Erythroblast (primary cell): ENCODE measurements at regions not wholly inside any gene's neighbourhood (a gene's known extent, or its start where the extent isn't known, plus 50 kb on each side); places are given as distances from the start of the nearest gene placed in this dataset.

Source experiments
- DNase-seq, 2 experiments: peaks; one replicate each; lab custom pipeline; 2025; lab: John Stamatoyannopoulos, UW
- GATA1 ChIP-seq: IDR thresholded peaks from 2 replicates; pipeline ENCODE4 v1.6.1; 2011; ENCODE audit warnings: low read depth, mild to moderate bottlenecking, control low read depth, low read length, moderate library complexity
- POLR2A ChIP-seq: IDR thresholded peaks from 2 replicates; pipeline ENCODE4 v1.6.1; 2011; ENCODE audit warnings: mild to moderate bottlenecking, low read length

GRCh38 chr9:26551971-26552370 is 340.6 kb downstream of the CAAP1 start:
- no peak for DNase-seq
- no peak for TF ChIP-seq GATA1
- TF ChIP-seq POLR2A, result no peak

GRCh38 chr9:26551451-26551850 is 341.2 kb downstream of the CAAP1 start:
- no peak for DNase-seq
- TF ChIP-seq POLR2A (no peak), GATA1 (no peak)

GRCh38 chr9:26548781-26549290 is 343.8 kb downstream of the CAAP1 start:
- TF ChIP-seq GATA1 (no peak), POLR2A (no peak)
- DNase-seq, result no peak

- no peak for DNase-seq
- TF ChIP-seq GATA1, result no peak
- no peak for TF ChIP-seq POLR2A
Measured at GRCh38 chr9:26539867-26540493, 352.6 kb downstream of the CAAP1 start.

- TF ChIP-seq GATA1, result no peak
- TF ChIP-seq POLR2A, result no peak
- no peak for DNase-seq
Measured at GRCh38 chr9:26537211-26537610, 355.4 kb downstream of the CAAP1 start.

GRCh38 chr9:26535151-26535550 is 357.5 kb downstream of the CAAP1 start:
- peak; percentile 81 to 95 for DNase-seq
- no peak for TF ChIP-seq GATA1
- no peak for TF ChIP-seq POLR2A

- DNase-seq, result no peak
- no peak for TF ChIP-seq POLR2A
- no peak for TF ChIP-seq GATA1
Measured at GRCh38 chr9:26530841-26531240, 361.8 kb downstream of the CAAP1 start.

GRCh38 chr9:26527931-26528330 is 364.7 kb downstream of the CAAP1 start:
- no peak for DNase-seq

GRCh38 chr9:26524267-26524666 is 368.3 kb downstream of the CAAP1 start:
- DNase-seq, result no peak

More at GRCh38 chr9:26527931-26528330, 364.7 kb downstream of the CAAP1 start:
- TF ChIP-seq POLR2A (no peak), GATA1 (no peak)

GRCh38 chr9:26523577-26523976 is 369.0 kb downstream of the CAAP1 start:
- DNase-seq, result no peak
- TF ChIP-seq GATA1 (no peak), POLR2A (no peak)

More at GRCh38 chr9:26524267-26524666, 368.3 kb downstream of the CAAP1 start:
- TF ChIP-seq POLR2A (no peak), GATA1 (no peak)

GRCh38 chr9:26520141-26520540 is 372.5 kb downstream of the CAAP1 start:
- TF ChIP-seq GATA1 (no peak), POLR2A (no peak)

GRCh38 chr9:26516773-26517343 is 375.7 kb downstream of the CAAP1 start:
- no peak for DNase-seq
- no peak for TF ChIP-seq GATA1
- TF ChIP-seq POLR2A, result no peak

More at GRCh38 chr9:26520141-26520540, 372.5 kb downstream of the CAAP1 start:
- no peak for DNase-seq

GRCh38 chr9:26513730-26514129 is 378.9 kb downstream of the CAAP1 start:
- DNase-seq, result no peak
- TF ChIP-seq GATA1, result no peak
- no peak for TF ChIP-seq POLR2A

- DNase-seq, result no peak
- TF ChIP-seq GATA1 (no peak), POLR2A (no peak)
Measured at GRCh38 chr9:26510137-26510536, 382.5 kb downstream of the CAAP1 start.
